HFF-Myc (cell line): ENCODE measurements at regions not wholly inside any gene's neighbourhood (a gene's known extent, or its start where the extent isn't known, plus 50 kb on each side); places are given as distances from the start of the nearest gene placed in this dataset.

Source experiments
- DNase-seq: peaks from one replicate; pipeline ENCODE4 v3.0.0-alpha.2; 2011; ENCODE audit warnings: low read depth; ENCODE audit errors: extremely low read depth
- H3K4me3 ChIP-seq: replicated peaks from 2 replicates; pipeline ENCODE4 v1.5.1; 2011; ENCODE audit warnings: low read depth, mild to moderate bottlenecking, control low read depth, low read length
- TF ChIP-seq, protein P1 (sequence below): IDR thresholded peaks from 2 replicates; pipeline ENCODE4 v1.5.1; 2012; ENCODE audit warnings: mild to moderate bottlenecking, low read depth, low read length, control low read depth; ENCODE audit errors: missing control alignments

DNA sequence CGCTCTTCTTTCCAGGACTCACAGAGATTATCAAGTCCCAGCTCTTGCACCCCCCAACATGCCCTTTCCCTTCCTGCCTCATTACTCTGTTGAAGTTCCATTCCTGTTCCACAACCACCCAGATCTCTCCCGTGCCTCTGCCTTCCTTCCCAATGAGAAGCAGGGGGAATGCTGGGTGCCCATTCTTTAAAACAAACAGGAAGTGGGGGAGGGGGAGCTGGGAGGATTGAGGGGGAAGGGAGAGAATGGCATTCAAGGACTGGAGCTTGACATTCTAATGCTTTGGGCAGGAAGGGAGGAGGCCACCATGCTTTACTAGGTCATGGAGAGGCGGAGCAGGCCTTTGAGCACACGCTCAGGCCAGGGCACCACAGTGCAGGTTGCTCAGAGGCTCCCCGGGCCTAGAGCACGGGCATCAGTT, 150.3 kb upstream of the IRF2BP2 start:
- DNase-seq = no peak
- TF ChIP-seq, protein P1, sequence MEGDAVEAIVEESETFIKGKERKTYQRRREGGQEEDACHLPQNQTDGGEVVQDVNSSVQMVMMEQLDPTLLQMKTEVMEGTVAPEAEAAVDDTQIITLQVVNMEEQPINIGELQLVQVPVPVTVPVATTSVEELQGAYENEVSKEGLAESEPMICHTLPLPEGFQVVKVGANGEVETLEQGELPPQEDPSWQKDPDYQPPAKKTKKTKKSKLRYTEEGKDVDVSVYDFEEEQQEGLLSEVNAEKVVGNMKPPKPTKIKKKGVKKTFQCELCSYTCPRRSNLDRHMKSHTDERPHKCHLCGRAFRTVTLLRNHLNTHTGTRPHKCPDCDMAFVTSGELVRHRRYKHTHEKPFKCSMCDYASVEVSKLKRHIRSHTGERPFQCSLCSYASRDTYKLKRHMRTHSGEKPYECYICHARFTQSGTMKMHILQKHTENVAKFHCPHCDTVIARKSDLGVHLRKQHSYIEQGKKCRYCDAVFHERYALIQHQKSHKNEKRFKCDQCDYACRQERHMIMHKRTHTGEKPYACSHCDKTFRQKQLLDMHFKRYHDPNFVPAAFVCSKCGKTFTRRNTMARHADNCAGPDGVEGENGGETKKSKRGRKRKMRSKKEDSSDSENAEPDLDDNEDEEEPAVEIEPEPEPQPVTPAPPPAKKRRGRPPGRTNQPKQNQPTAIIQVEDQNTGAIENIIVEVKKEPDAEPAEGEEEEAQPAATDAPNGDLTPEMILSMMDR = no peak
- H3K4me3 ChIP-seq = no peak overlapping the region

DNA sequence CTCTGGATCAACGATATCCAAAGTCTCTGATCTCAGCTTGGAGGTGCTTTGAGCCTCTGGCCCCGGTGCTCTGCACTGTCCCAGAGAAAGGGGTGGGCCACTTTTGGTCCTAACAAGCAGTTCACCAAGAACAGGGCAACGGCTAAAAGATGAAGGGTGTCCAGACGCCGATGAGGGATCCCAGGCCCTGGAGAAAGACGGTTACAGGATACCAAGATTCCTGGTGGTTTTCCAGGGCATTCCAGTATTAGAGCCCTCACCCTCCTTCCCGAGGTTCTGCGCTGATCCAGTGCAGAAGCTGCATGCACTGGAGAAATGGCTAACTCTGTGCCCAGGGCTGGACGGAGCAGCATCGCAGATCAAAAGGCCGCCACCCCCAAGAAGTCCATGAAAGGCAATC, 149.9 kb upstream of the IRF2BP2 start:
- H3K4me3 ChIP-seq = no peak overlapping the region
- TF ChIP-seq, protein P1 = no peak

GRCh38 chr1:234758851-234759250, 148.9 kb upstream of the IRF2BP2 start:
- TF ChIP-seq, protein P1 = no peak
- DNase-seq = no peak
- no peak overlapping the region for H3K4me3 ChIP-seq

More for the DNA sequence above, 149.9 kb upstream of the IRF2BP2 start:
- no peak for DNase-seq

GRCh38 chr1:234756857-234757256, 146.9 kb upstream of the IRF2BP2 start:
- TF ChIP-seq, protein P1 = no peak
- no peak overlapping the region for H3K4me3 ChIP-seq
- DNase-seq = no peak

DNA sequence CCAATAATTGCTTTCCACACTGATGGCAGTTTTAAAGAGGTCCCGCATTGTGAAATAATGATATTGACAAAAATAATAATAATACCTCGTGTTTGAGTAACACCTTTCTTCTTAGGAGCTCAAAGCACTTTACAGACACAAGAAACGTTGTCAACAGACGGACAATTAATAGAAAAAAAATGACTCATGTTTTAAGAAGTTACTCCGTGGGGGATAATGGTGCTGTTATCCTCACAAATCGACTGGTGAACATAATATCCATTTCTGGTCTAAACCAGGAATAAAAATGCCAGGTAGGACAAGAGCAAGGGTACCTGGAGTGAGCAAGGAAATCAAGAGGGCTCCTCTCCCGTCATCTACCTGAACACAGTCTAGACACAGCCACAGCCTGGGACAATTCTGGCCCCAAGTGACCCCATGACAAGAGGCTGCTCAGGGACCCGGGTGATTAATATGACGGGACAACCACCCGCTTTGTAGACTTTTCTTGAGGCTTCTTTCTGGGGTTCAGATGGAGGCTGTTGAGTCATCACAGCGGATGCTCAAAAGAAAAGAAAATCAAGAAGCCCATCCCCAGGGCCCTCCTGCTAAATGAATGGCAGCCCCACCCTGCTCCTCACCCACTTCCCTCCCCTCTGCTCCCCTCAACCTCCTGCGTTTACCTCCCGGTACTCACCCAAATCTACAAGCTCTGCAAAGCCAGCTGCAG, 146.2 kb upstream of the IRF2BP2 start:
- TF ChIP-seq, protein P1 = no peak
- no peak overlapping the region for H3K4me3 ChIP-seq
- DNase-seq = no peak

DNA sequence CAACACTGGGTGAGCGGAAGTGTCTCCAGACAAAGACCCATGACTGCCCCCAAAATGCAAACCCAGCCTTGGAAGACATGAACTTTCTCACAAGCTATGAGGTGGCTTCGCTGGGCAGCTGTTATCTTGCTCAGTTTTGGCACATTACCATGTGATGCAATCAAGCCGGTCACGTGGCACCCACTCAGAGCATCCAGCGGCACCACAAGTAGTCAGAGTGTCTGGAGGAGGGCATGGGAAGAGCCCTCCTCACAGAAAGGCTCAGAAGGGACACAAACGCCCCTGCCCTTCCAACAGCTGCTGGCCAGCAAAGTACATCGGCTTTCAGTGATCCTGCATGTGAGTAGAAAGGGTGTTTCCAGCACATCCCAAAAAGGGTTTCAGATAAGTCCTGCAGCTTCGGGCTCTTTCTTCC, 145.5 kb upstream of the IRF2BP2 start:
- no peak overlapping the region for H3K4me3 ChIP-seq
- TF ChIP-seq, protein P1 = no peak
- DNase-seq = peak; percentile 39

GRCh38 chr1:234753979-234754378, 144.0 kb upstream of the IRF2BP2 start:
- H3K4me3 ChIP-seq = no peak overlapping the region
- TF ChIP-seq, protein P1 = no peak
- DNase-seq = no peak
